ENCODE measurements at regions not wholly inside any gene's neighbourhood (a gene's known extent, or its start where the extent isn't known, plus 50 kb on each side); places are given as distances from the start of the nearest gene placed in this dataset.
"Not testable (repeated sequence)": the region's sequence is repeated elsewhere in the genome, so short reads cannot be mapped to it uniquely, and the experiment has no call there.

DNA sequence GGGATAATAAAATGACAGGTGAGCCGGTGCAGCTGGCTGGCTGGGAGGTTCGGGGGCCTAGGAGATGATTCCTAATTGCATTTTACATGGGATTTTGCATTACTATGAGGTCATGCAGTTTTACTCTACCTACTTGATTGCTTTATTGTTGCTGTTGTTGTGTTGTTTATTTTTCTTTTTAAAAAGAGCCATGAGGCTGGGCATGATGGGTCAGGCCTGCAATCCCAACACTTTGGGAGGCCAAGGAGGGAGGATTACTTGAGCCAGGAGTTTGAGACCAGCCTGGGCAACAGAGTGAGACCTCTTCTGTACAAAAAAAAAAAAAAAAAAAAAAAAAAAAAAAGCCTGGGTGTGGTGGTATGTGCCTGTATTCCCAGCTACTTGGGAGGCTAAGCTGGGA is 104.8 kb downstream of the GJA1 start:
- no peaks in the 10 kb centered on the region for H3K27me3 ChIP-seq (ENCODE audit: control insufficient read depth, insufficient read depth, low read length)
- H3K4me1 ChIP-seq (ENCODE audit: control insufficient read depth, insufficient read depth, low read length), result no peaks in the 10 kb centered on the region
- no peak overlapping the region for H3K4me3 ChIP-seq (ENCODE audit: low read depth, low read length)
- H3K9me3 ChIP-seq (ENCODE audit: control insufficient read depth, insufficient read depth, low read length), result no peaks in the 10 kb centered on the region
- no peak overlapping the region for H3K27ac ChIP-seq (ENCODE audit: low read depth, low read length)
- DNase-seq (ENCODE audit: low read depth in 4 of 6, low spot score in 6 of 6), result no peak
- H3K36me3 ChIP-seq (ENCODE audit: control insufficient read depth, insufficient read depth, low read length), result no peaks in the 10 kb centered on the region
- WGBS (ENCODE audit: insufficient coverage), result no CpG with 5 or more reads among the region's 2 CpGs

DNA sequence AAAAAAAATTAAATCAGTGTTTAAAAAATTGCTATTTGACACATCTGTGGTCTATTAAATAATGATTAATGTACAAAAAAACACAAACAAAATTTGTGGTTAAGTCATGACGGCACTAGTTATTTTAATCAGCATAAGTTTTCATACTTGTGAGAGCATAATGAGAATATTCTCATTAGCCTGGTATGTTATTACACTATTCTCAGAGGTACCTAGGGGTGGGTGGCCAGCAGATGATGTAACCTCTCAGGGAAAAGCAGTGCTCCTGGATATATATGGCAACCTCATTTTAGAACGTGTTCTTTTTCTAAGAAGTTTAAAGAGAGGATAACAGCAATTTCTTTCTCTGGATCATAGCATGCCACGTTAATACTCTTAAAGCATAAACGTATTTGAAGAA is 109.2 kb downstream of the GJA1 start:
- Histone ChIP-seq H3K9me3 (ENCODE audit: control insufficient read depth, insufficient read depth, low read length) (no peaks in the 10 kb centered on the region), H3K27me3 (ENCODE audit: control insufficient read depth, insufficient read depth, low read length) (no peaks in the 10 kb centered on the region), H3K27ac (ENCODE audit: low read depth, low read length) (no peak overlapping the region), H3K4me3 (ENCODE audit: low read depth, low read length) (no peak overlapping the region), H3K36me3 (ENCODE audit: control insufficient read depth, insufficient read depth, low read length) (no peaks in the 10 kb centered on the region), H3K4me1 (ENCODE audit: control insufficient read depth, insufficient read depth, low read length) (no peaks in the 10 kb centered on the region)
- no peak for DNase-seq (ENCODE audit: low read depth in 4 of 6, low spot score in 6 of 6)
- WGBS (ENCODE audit: insufficient coverage), result no CpG with 5 or more reads among the region's 4 CpGs

DNA sequence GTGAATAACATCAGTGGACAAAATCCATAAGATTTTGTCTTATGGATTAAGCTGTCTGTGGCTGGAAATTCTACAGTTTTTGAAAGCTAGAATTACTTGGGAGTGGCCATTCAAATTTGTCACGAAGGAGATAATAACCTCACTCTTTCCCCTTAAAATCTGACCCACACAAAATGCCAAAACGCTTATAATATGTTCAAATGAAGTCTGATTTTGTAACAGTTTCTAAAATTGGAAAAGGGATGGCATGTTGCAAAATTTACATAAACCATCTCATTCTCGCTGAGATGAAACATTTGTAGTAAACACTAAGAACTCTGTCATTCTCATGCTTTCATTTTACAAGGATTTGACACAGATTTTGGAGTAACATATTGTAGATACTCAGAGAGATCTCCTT is 112.7 kb downstream of the GJA1 start:
- H3K27ac ChIP-seq (ENCODE audit: low read depth, low read length), result no peak overlapping the region

DNA sequence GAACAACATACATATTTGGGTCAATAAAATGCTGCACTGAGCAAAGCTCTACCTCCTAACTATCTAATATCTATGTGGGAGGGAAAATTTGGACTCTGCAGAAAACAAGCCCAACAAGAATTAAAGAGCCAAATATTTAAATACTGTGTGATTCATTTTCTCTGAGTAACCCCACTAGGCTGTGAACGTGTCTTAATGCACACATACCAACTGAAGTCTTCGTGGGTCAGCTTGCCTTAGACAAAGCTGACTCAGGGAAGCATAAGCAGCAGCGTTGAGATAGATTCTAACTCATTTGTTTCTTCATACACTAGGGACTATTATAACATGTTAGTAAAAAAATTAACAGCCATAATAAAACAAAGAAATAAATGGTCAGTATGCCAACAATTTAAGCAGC is 114.3 kb downstream of the GJA1 start:
- Histone ChIP-seq H3K4me3 (ENCODE audit: low read depth, low read length) (no peak overlapping the region), H3K9me3 (ENCODE audit: control insufficient read depth, insufficient read depth, low read length) (no peaks in the 10 kb centered on the region), H3K27ac (ENCODE audit: low read depth, low read length) (no peak overlapping the region), H3K4me1 (ENCODE audit: control insufficient read depth, insufficient read depth, low read length) (no peaks in the 10 kb centered on the region), H3K36me3 (ENCODE audit: control insufficient read depth, insufficient read depth, low read length) (no peaks in the 10 kb centered on the region), H3K27me3 (ENCODE audit: control insufficient read depth, insufficient read depth, low read length) (no peaks in the 10 kb centered on the region)
- 100% methylated on average over 1 of the region's 3 CpGs for WGBS (ENCODE audit: insufficient coverage)
- DNase-seq (ENCODE audit: low read depth in 4 of 6, low spot score in 6 of 6), result peak in 1 of 6 donors; percentile 10

More for the DNA sequence above, 112.7 kb downstream of the GJA1 start:
- no peaks in the 10 kb centered on the region for H3K9me3 ChIP-seq (ENCODE audit: control insufficient read depth, insufficient read depth, low read length)
- no peak overlapping the region for H3K4me3 ChIP-seq (ENCODE audit: low read depth, low read length)
- H3K36me3 ChIP-seq (ENCODE audit: control insufficient read depth, insufficient read depth, low read length), result no peaks in the 10 kb centered on the region
- H3K4me1 ChIP-seq (ENCODE audit: control insufficient read depth, insufficient read depth, low read length), result no peaks in the 10 kb centered on the region
- WGBS (ENCODE audit: insufficient coverage), result no CpG with 5 or more reads among the region's 3 CpGs
- H3K27me3 ChIP-seq (ENCODE audit: control insufficient read depth, insufficient read depth, low read length), result no peaks in the 10 kb centered on the region
- peak in 1 of 6 donors; percentile 64 for DNase-seq (ENCODE audit: low read depth in 4 of 6, low spot score in 6 of 6)

DNA sequence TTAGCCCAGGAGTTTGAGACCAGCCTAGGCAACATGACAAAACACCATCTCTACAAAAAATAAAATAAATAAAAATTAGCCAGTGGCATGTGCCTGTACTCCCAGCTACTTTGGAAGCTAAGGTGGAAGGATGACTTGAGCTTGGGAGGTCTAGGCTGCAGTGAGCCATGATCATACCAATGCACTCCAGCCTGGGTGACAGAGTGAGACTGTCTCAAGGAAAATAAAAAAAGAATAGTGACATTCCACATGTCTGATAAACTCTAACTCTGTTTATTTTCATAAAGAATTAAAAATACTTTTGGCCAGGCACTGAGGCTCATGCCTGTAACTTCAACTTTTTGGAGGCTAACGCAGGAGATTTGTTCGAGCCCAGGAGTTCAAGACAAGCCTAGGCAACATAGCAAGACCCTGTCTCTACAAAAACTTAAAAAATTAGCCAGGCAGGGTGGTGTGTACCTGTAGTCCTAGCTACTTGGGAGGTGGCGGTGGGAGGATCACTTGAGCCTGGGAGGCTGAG is 115.1 kb downstream of the GJA1 start:
- Histone ChIP-seq H3K4me1 (ENCODE audit: control insufficient read depth, insufficient read depth, low read length) (no peaks in the 10 kb centered on the region), H3K27me3 (ENCODE audit: control insufficient read depth, insufficient read depth, low read length) (no peaks in the 10 kb centered on the region), H3K36me3 (ENCODE audit: control insufficient read depth, insufficient read depth, low read length) (no peaks in the 10 kb centered on the region), H3K27ac (ENCODE audit: low read depth, low read length) (no peak overlapping the region), H3K4me3 (ENCODE audit: low read depth, low read length) (no peak overlapping the region), H3K9me3 (ENCODE audit: control insufficient read depth, insufficient read depth, low read length) (no peaks in the 10 kb centered on the region)
- no peak for DNase-seq (ENCODE audit: low read depth in 4 of 6, low spot score in 6 of 6)
- WGBS (ENCODE audit: insufficient coverage), result 100% methylated on average over 2 of the region's 3 CpGs

DNA sequence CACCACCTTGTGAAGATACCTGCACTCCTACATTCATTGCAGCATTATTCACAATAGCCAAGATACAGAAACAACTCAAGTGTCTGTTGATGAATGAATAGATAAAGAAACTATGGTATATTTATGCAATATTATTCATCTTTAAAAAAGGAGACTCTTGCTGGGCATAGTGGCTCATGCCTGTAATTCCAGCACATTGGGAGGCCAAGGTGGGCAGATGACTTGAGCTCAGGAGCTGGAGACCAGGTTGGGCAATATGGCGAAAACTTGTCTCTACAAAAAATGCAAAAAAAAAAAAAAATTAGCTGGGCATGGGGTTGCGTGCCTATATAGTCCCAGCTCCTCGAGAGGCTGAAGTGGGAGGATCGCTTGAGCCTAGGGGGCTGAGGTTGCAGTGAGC is 119.8 kb downstream of the GJA1 start:
- no peaks in the 10 kb centered on the region for H3K27me3 ChIP-seq (ENCODE audit: control insufficient read depth, insufficient read depth, low read length)
- H3K36me3 ChIP-seq (ENCODE audit: control insufficient read depth, insufficient read depth, low read length), result no peaks in the 10 kb centered on the region
- no peak for DNase-seq (ENCODE audit: low read depth in 4 of 6, low spot score in 6 of 6)
- no peaks in the 10 kb centered on the region for H3K9me3 ChIP-seq (ENCODE audit: control insufficient read depth, insufficient read depth, low read length)
- no peaks in the 10 kb centered on the region for H3K4me1 ChIP-seq (ENCODE audit: control insufficient read depth, insufficient read depth, low read length)
- WGBS (ENCODE audit: insufficient coverage), result 100% methylated on average over 4 of the region's 4 CpGs
- no peak overlapping the region for H3K4me3 ChIP-seq (ENCODE audit: low read depth, low read length)
- no peak overlapping the region for H3K27ac ChIP-seq (ENCODE audit: low read depth, low read length)

DNA sequence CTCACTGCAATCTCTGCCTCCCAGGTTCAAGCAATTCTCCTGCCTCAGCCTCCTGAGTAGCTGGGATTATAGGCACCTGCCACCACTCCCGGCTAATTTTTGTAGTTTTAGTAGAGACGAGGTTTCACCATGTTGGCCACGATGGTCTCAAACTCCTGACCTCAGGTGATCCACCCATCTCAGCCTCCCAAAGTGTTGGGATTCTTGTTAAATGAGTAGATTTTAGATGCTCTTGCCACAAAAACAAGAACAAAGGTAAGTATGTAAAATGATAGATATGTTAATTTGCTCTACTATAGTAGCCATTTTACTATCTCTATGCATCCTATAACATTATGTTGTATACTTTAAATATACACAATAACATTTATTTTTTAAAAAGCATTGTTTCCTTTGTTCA is 120.7 kb downstream of the GJA1 start:
- no CpG with 5 or more reads among the region's 3 CpGs for WGBS (ENCODE audit: insufficient coverage)
- not testable (repeated sequence) for H3K4me1 ChIP-seq (ENCODE audit: control insufficient read depth, insufficient read depth, low read length); H3K9me3 ChIP-seq (ENCODE audit: control insufficient read depth, insufficient read depth, low read length); H3K27ac ChIP-seq (ENCODE audit: low read depth, low read length); DNase-seq (ENCODE audit: low read depth in 4 of 6, low spot score in 6 of 6); H3K4me3 ChIP-seq (ENCODE audit: low read depth, low read length); H3K36me3 ChIP-seq (ENCODE audit: control insufficient read depth, insufficient read depth, low read length); H3K27me3 ChIP-seq (ENCODE audit: control insufficient read depth, insufficient read depth, low read length)

DNA sequence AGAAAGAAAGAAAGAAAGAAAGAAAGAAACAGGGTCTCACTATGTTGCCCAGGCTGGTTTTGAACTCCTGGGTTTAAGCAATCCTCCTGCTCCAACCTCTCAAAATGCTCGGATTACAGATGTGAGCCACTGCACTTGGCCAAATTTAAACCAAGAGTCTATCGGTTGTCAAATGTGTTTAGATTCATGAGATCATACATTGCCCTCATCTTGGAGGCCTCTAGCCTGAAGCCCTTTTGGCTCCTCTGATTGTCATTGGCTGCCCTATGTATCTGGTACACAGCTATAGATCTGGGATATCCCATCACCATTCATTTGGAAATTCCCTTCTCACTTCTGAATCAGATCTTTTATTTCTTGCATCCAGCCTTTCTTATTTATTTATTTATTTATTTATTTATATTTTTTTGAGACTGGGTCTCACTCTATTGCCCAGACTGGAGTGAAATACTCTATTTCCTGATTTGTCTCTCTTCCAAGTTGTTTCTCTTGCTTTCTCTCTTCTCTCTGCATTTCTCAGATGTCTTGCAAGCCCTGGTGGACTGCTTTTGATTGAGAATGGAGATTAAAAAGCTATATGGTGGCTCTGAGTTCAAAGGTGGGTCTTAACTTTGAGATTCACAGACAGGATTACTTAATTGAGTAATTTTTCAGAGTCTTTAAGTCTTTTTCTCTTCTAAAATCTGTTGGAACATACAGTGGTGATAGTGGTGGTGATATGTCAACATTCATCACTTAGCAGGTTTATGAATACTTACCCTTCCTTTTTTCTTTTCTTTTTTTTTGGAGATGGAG is 121.9 kb downstream of the GJA1 start:
- WGBS (ENCODE audit: insufficient coverage), result 100% methylated on average over 2 of the region's 2 CpGs
- Histone ChIP-seq H3K4me1 (ENCODE audit: control insufficient read depth, insufficient read depth, low read length) (no peaks in the 10 kb centered on the region), H3K4me3 (ENCODE audit: low read depth, low read length) (no peak overlapping the region), H3K27me3 (ENCODE audit: control insufficient read depth, insufficient read depth, low read length) (no peaks in the 10 kb centered on the region), H3K36me3 (ENCODE audit: control insufficient read depth, insufficient read depth, low read length) (no peaks in the 10 kb centered on the region), H3K9me3 (ENCODE audit: control insufficient read depth, insufficient read depth, low read length) (no peaks in the 10 kb centered on the region), H3K27ac (ENCODE audit: low read depth, low read length) (no peak overlapping the region)
- no peak for DNase-seq (ENCODE audit: low read depth in 4 of 6, low spot score in 6 of 6)

DNA sequence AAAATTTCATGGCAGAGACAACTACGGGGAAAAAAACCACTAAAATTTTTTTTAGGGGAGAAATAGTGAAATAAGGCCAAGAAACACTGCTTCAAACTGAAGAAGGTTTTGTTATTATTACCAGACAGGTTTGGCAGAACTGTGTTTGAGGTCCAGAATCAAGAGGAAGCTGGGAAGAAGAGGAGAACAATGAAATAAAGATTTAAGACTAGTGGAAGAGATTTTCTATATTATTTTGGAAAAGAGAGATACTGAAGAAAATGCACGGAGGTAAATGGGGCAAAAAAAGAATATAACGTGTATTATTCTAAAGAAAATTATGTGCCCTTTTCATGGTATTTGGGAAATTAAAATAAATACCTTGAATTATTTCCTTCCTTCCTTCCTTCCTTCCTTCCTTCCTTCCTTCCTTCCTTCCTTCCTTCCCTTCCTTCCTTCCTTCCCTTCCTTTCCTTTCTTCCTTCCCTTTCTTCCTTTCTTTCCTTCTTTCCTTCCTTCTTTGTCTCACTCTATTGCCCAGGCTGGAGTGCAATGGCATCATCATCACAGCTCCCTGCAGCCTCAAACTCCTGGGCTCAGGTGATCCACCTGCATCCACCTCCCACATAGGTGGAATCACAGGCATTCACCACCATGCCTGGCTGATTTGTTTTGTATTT is 124.3 kb downstream of the GJA1 start:
- Histone ChIP-seq H3K9me3 (ENCODE audit: control insufficient read depth, insufficient read depth, low read length) (peaks cover 6% of the 10 kb centered on the region), H3K36me3 (ENCODE audit: control insufficient read depth, insufficient read depth, low read length) (no peaks in the 10 kb centered on the region), H3K4me3 (ENCODE audit: low read depth, low read length) (no peak overlapping the region), H3K27ac (ENCODE audit: low read depth, low read length) (no peak overlapping the region), H3K4me1 (ENCODE audit: control insufficient read depth, insufficient read depth, low read length) (no peaks in the 10 kb centered on the region), H3K27me3 (ENCODE audit: control insufficient read depth, insufficient read depth, low read length) (no peaks in the 10 kb centered on the region)
- no CpG with 5 or more reads among the region's 3 CpGs for WGBS (ENCODE audit: insufficient coverage)
- DNase-seq (ENCODE audit: low read depth in 4 of 6, low spot score in 6 of 6), result no peak

DNA sequence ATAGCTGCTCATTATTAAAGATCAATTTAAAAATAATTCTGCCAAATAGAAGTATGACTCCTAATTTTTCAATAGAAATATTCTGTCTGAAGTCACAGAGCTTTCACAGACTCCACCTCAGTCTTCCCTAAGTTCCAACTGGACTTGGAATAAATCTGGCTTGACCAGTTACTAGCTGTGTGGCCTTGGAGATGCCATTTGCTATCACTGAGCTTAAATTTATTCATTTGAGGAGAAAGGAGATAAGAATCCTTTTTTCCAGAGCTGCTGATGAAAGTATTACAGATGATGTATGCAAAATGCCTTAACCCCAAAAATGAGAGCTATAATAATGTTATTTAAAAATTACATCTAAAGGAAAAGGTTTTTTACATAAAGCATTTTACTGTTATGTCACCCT is 125.0 kb downstream of the GJA1 start:
- H3K4me1 ChIP-seq (ENCODE audit: control insufficient read depth, insufficient read depth, low read length), result no peaks in the 10 kb centered on the region
- H3K36me3 ChIP-seq (ENCODE audit: control insufficient read depth, insufficient read depth, low read length), result no peaks in the 10 kb centered on the region
- no peak overlapping the region for H3K4me3 ChIP-seq (ENCODE audit: low read depth, low read length)
- no peaks in the 10 kb centered on the region for H3K27me3 ChIP-seq (ENCODE audit: control insufficient read depth, insufficient read depth, low read length)
- peaks cover 6% of the 10 kb centered on the region for H3K9me3 ChIP-seq (ENCODE audit: control insufficient read depth, insufficient read depth, low read length)
- H3K27ac ChIP-seq (ENCODE audit: low read depth, low read length), result no peak overlapping the region
- DNase-seq (ENCODE audit: low read depth in 4 of 6, low spot score in 6 of 6), result no peak

Measured in spinal cord (tissue), 9 donors.